ENCODE measurements at regions not wholly inside any gene's neighbourhood (a gene's known extent, or its start where the extent isn't known, plus 50 kb on each side); places are given as distances from the start of the nearest gene placed in this dataset.
"Not testable (repeated sequence)": the region's sequence is repeated elsewhere in the genome, so short reads cannot be mapped to it uniquely, and the experiment has no call there.

- no peak for DNase-seq (ENCODE audit: low read depth)
Measured at GRCh38 chr5:58201922-58202648, 257.8 kb downstream of the PLK2 start.

- no peak for DNase-seq (ENCODE audit: low read depth)
Measured at GRCh38 chr5:58200451-58200850, 259.4 kb downstream of the PLK2 start.

- no peak for DNase-seq (ENCODE audit: low read depth)
Measured at GRCh38 chr5:58199087-58199486, 260.8 kb downstream of the PLK2 start.

GRCh38 chr5:58198330-58198729 lies 261.6 kb downstream of the PLK2 start:
- DNase-seq (ENCODE audit: low read depth) = no peak

- DNase-seq (ENCODE audit: low read depth) = no peak
Measured at GRCh38 chr5:58197875-58198274, 262.0 kb downstream of the PLK2 start.

- DNase-seq (ENCODE audit: low read depth) = no peak
Measured at GRCh38 chr5:58191443-58191842, 268.4 kb downstream of the PLK2 start.

GRCh38 chr5:58188262-58188651 lies 271.6 kb downstream of the PLK2 start:
- peak; percentile 97 for DNase-seq (ENCODE audit: low read depth)

DNA sequence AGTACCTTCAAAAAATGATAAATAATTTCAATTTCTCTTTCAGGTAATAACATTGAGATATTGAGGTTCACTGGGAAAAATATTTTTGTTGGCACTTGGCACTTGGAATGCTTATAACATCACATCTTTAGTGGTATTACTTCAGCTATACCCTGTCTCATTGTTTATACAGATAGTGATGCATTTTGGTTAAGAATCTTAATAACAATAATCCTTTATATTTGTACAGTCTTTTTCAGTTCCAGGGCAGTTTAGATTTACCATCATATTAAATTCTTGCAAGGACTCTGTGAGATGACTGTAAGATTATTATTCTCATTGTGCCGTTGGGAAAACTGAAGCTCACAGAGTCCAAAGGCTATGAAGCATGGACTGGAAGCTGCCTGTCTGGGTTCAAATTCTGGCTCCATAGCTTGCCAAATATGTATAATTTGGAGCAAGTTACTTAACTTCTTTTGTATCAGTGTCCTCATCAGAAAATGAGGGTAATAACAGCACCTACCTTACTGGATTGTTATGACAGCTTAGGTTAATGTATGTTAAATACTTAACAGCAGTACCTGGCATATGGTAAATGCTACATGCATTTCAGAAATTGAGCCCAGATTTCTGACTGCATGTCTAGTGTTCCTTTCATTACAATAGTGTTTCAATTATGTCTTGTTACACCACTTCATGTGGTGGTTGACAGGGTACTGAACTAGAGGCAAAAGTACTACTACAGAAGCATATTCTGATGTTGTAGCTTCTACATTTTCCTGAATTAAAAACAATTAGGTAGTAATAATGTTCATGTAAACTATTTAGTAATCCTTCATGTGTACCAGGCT lies 272.2 kb downstream of the PLK2 start:
- no peak for DNase-seq (ENCODE audit: low read depth)

DNA sequence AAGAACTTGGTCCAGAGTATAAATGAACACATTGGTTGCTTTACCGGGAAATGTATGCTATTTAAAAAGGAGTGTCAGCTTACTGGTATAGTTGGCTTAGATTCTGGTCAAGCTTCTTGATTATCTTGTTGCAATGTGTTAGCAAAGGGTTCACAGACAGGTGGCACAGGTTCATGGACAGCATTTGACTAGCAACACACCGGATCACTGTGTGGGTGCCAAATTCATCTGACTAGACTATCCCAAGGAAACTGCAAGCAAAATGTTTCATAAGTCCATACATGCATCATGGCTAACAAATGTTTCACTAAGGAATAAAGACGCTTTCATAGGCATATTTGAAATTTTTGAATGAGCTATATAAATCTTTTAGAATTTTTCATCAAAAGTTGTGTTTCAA lies 274.1 kb downstream of the PLK2 start:
- peak; percentile 41 for DNase-seq (ENCODE audit: low read depth)

DNA sequence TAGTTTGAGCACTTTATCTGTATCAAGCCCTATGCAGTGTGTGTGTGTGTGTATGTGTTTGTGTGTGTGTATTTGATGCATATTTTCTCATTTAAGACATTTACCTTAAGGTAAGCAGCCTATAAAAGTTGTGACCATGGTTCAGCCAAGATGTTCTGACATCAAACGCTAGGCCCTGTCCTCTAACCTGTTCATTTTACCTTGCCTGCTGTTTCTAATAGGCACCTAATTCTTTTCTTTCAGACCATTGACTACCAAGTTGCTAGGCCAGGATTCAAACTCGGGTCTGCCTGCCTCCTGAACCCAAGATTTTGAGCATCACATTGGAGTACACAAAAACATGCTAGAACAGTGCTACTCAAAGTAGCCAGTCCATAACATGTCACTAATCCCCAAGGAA lies 274.5 kb downstream of the PLK2 start:
- no peak for DNase-seq (ENCODE audit: low read depth)

- DNase-seq (ENCODE audit: low read depth) = peak; percentile 84
Measured at GRCh38 chr5:58184910-58185309, 275.0 kb downstream of the PLK2 start.

GRCh38 chr5:58183786-58184085 lies 276.1 kb downstream of the PLK2 start:
- no peak for DNase-seq (ENCODE audit: low read depth)

DNA sequence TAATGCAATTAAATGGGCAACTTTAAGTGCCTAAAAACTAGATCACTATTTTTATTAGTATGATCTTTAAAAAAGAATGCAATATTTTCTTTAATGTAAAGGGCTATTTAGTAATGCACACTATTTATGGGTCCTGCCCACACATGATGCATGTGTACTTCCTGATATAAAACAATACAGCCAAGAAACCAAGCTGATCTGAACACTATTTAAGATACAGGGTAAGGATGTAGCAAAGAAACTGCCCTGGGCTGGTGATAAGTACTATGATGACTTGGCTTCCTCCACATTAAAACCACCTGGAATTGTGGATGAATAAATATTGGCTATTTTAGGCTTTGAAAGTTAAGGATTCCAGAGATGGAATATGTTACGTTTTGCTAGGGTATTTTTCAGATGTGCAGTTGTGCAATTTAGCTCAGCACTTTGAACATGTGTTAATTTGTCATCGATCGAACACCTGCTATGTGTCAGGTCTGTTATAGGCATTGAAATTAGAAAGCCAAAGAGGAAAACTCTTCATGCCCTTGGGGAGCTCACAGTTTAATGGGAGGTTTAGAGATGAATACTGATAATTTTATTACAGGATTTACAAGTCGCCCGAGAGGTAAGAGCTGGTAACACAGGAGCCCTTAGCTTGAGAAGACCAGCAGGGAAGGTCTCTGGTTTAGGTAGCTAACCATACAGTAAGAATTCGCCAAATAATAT lies 276.7 kb downstream of the PLK2 start:
- DNase-seq (ENCODE audit: low read depth) = no peak

DNA sequence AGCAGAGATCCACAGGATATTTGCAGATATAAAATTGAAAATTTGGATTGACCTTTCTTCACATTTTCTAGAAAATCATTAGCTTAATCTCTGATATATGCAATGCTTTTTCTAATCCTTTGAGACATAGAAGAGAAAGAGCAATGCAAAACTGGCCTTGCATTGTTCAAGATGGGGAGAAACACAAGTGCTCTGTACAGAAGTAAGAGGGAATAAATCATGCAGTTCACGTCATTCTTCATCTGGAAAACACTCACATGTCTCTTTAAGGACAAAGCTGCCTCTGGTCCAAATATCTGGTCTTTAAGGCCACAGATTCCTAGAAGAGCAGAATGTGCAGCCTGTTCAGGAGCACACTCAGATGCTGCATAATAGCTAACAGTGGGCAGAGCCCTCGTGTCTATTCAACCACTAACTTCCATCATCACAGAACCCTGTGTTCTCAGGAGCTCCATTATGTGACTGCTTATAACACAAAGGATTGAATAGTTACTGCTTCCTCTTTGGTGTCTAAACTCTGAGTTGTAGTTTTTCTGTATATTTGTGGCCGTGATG lies 277.5 kb downstream of the PLK2 start:
- no peak for DNase-seq (ENCODE audit: low read depth)

GRCh38 chr5:58181578-58182286 lies 278.2 kb downstream of the PLK2 start:
- DNase-seq (ENCODE audit: low read depth) = no peak

DNA sequence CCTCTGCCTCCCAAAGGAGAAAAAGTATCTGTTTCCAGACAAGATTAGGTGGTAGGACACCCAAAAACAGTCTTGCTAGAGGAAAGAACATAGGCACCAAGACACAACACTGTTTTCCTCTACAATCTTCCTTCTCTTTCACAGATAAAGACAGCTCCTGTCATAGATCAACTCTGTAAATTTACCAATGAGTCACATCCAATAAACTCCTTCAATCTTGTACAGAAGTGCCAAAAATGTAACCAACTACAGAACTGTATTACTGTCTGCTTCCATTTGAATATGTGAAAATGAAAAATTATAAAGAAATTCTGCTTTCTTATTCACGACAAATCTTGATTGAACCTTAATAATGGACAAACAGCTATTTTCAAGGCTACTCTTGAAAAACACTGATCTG lies 286.9 kb downstream of the PLK2 start:
- no peak for DNase-seq (ENCODE audit: low read depth)

GRCh38 chr5:58165152-58165551 lies 294.7 kb downstream of the PLK2 start:
- DNase-seq (ENCODE audit: low read depth) = no peak

DNA sequence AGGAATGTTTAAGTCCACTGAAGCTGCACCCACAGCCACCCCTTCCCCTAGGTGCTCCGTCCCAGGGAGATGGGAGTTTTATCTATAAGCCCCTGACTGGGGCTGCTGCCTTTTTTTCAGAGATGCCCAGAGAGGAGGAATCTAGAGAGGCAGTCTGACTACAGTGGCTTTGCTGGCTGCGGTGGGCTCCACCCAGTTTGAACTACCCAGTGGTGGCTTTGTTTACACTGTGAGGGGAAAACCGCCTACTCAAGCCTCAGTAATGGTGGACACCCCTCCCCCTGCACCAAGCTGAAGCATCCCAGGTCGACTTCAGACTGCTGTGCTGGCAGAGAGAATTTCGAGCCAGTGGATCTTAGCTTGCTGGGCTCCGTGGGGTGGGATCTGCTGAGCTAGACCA lies 298.0 kb downstream of the PLK2 start:
- not testable (repeated sequence) for DNase-seq (ENCODE audit: low read depth)

DNA sequence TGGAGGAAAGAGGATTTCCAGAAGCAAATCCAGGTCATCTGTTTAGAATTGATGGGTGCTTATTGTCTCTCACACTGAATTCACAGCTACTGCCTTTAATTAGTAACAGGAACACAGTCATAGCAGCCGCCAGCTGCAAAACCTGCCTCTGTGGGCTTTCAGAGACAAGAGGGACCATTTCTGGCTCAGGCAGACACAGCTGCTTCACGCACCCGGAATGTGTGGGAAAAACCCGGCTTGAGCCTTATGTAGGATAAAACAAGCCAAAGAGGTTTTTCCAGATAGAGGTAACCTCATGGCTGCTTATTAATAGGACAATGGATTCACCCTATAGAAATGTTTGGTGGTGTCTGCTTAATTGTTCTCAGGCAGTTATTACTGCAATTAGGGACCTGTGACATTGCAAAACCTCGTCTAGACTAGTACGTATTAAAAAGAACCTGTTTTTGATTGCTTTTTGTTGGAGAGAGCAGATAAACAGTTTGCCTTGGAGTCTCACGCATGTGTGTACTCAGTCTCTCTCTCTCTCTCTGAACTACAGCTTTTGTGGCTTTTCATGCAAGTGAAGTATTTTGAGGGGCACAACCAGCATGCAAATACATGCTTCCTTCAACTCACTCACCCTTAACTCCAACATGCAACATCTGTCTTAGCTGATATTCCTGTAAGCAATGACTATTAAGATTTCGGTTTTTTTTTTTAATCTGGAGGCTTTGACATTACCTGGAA lies 302.7 kb downstream of the PLK2 start:
- peak; percentile 7 for DNase-seq (ENCODE audit: low read depth)

- DNase-seq (ENCODE audit: low read depth) = peak; percentile 46
Measured at GRCh38 chr5:58156361-58156760, 303.5 kb downstream of the PLK2 start.

DNA sequence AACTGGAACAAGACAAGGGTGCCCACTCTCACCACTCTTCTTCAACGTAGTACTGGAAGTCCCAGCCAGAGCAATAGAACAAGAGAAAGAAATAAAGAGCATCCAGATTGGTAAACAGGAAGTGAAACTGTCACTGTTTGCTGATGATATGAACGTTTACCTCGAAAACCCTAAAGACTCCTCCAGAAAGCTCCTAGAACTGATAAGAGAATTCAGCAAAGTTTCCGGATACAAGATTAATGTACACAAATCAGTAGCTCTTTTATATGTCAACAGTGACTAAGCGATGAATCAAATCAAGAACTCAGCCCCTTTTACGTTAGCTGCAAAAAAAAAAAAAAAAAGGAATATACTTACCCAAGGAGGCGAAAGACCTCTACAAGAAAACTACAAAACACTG lies 306.6 kb downstream of the PLK2 start:
- peak; percentile 55 for DNase-seq (ENCODE audit: low read depth)

All from ELR (cell line).